ENCODE measurements at regions not wholly inside any gene's neighbourhood (a gene's known extent, or its start where the extent isn't known, plus 50 kb on each side); places are given as distances from the start of the nearest gene placed in this dataset.

GRCh38 chr5:88398316-88398715, 129.7 kb upstream of the TMEM161B start:
- Histone ChIP-seq H3K36me3 (no peaks in the 10 kb centered on the region), H3K9me3 (no peaks in the 10 kb centered on the region), H3K27me3 (no peaks in the 10 kb centered on the region), H3K4me3 (peak overlapping the region in 1 of 4 donors; percentile 29), H3K4me1 (peaks cover 0 to 8% (median 3%) of the 10 kb centered on the region in 4 donors), H3K27ac (peak overlapping the region in 1 of 4 donors; percentile 39)
- WGBS, 2 donors, result 68 to 77% methylated on average over 4 of the region's 4 CpGs
- no peak for TF ChIP-seq POLR2A (IDR thresholded peaks at IDR 0.05)
- TF ChIP-seq EP300 (IDR thresholded peaks at IDR 0.05), result no peak
- no peak for TF ChIP-seq CTCF (IDR thresholded peaks at IDR 0.05)
- no peak for TF ChIP-seq POLR2AphosphoS5 (IDR thresholded peaks at IDR 0.05)
- intact Hi-C loops (cut with DNase I), result no loop called here
- DNase-seq, result no peak

- no peaks in the 10 kb centered on the region for H3K27me3 ChIP-seq
- intact Hi-C loops (cut with DNase I), result no loop called here
- H3K9me3 ChIP-seq, result no peaks in the 10 kb centered on the region
- H3K4me1 ChIP-seq, result peaks cover 0 to 8% (median 3%) of the 10 kb centered on the region in 4 donors
- peak overlapping the region in 1 of 4 donors; percentile 39 for H3K27ac ChIP-seq
- 60 to 71% methylated on average over 7 of the region's 7 CpGs for WGBS, 2 donors
- TF ChIP-seq POLR2AphosphoS5 (IDR thresholded peaks at IDR 0.05) (no peak), POLR2A (IDR thresholded peaks at IDR 0.05) (no peak), EP300 (IDR thresholded peaks at IDR 0.05) (no peak), CTCF (IDR thresholded peaks at IDR 0.05) (no peak)
- H3K4me3 ChIP-seq, result peak overlapping the region in 3 of 4 donors; percentile 29 to 37 (median 31)
- no peak for DNase-seq
- H3K36me3 ChIP-seq, result no peaks in the 10 kb centered on the region
Observed at GRCh38 chr5:88396751-88397281, 128.2 kb upstream of the TMEM161B start.

GRCh38 chr5:88396000-88396535, 127.4 kb upstream of the TMEM161B start:
- TF ChIP-seq POLR2AphosphoS5 (IDR thresholded peaks at IDR 0.05) (no peak), CTCF (IDR thresholded peaks at IDR 0.05) (no peak), POLR2A (IDR thresholded peaks at IDR 0.05) (no peak), EP300 (IDR thresholded peaks at IDR 0.05) (no peak)
- no peak for DNase-seq
- Histone ChIP-seq H3K4me3 (no peak overlapping the region), H3K27ac (no peak overlapping the region), H3K4me1 (peaks cover 0 to 8% (median 3%) of the 10 kb centered on the region in 4 donors), H3K36me3 (no peaks in the 10 kb centered on the region), H3K27me3 (no peaks in the 10 kb centered on the region), H3K9me3 (no peaks in the 10 kb centered on the region)
- intact Hi-C loops (cut with DNase I), result no loop called here
- 86 to 90% methylated on average over 2 of the region's 2 CpGs for WGBS, 2 donors

- DNase-seq, result no peak
- 74 to 77% methylated on average over 4 of the region's 4 CpGs for WGBS, 2 donors
- H3K27ac ChIP-seq, result no peak overlapping the region
- no peaks in the 10 kb centered on the region for H3K36me3 ChIP-seq
- TF ChIP-seq EP300 (IDR thresholded peaks at IDR 0.05), result no peak
- TF ChIP-seq CTCF (IDR thresholded peaks at IDR 0.05), result no peak
- H3K27me3 ChIP-seq, result no peaks in the 10 kb centered on the region
- H3K9me3 ChIP-seq, result no peaks in the 10 kb centered on the region
- intact Hi-C loops (cut with DNase I), result no loop called here
- H3K4me3 ChIP-seq, result no peak overlapping the region
- H3K4me1 ChIP-seq, result peaks cover 0 to 8% (median 3%) of the 10 kb centered on the region in 4 donors
Observed at GRCh38 chr5:88395264-88395663, 126.6 kb upstream of the TMEM161B start.

Measured in sigmoid colon (tissue), 6 donors.